Brain microvascular endothelial cell (primary cell): ENCODE measurements at regions not wholly inside any gene's neighbourhood (a gene's known extent, or its start where the extent isn't known, plus 50 kb on each side); places are given as distances from the start of the nearest gene placed in this dataset.

ENCODE experiments used
- DNase-seq: peaks from one replicate; pipeline ENCODE4 v3.0.0-alpha.2; 2020
- H3K27ac ChIP-seq: fragments of 250-450 bp; sonication (Bioruptor Pico); 2 replicates; pipeline ENCODE4 v1.5.1; 2020; ENCODE audit warnings: mild to moderate bottlenecking, moderate library complexity
- H3K27me3 ChIP-seq: fragments of 250-450 bp; sonication (Bioruptor Pico); replicated peaks from 2 replicates; pipeline ENCODE4 v1.5.1; 2020; ENCODE audit warnings: mild to moderate bottlenecking
- H3K36me3 ChIP-seq: fragments of 250-450 bp; sonication (Bioruptor Pico); replicated peaks from 2 replicates; pipeline ENCODE4 v1.5.1; 2020; ENCODE audit warnings: mild to moderate bottlenecking
- H3K4me3 ChIP-seq: 2 replicates; pipeline ENCODE4 v1.5.1; 2011; ENCODE audit warnings: low read depth, mild to moderate bottlenecking, control low read depth, low read length, moderate library complexity
- CTCF ChIP-seq: IDR thresholded peaks from 2 replicates; pipeline ENCODE4 v1.5.1; 2011; ENCODE audit warnings: low read depth, mild to moderate bottlenecking, moderate library complexity, low read length, control low read depth, inconsistent platforms; ENCODE audit errors: missing control alignments
- in situ Hi-C: cut with HindIII; loops from 2 replicates; pipeline ENCODE4 v1.10.0; 2017; ENCODE audit warnings: low sequenced_read_pairs, low pct_ligation_motif_present

DNA sequence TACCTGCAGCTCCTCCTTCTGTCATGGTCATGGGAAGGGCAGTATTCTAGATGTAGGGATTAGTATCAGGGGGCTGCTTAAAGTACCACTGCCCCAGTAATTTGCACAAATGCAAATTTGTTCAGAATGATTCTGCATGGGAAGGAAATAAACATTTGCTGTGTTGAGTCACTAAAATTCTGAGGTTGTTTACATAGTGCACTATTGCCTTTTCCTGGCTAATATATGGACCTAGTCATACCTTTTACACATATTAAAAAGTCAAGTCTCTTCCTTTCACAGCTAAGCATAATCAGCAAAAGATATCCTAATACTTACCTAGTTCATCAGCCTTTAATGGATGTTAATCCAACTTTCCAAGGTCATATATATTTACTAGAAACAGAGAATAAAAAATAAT is 746.4 kb upstream of the NR2F2 start:
- H3K4me3 ChIP-seq: no peak overlapping the region
- TF ChIP-seq CTCF: no peak
- in situ Hi-C loops: no loop called here
- H3K27me3 ChIP-seq: no peaks in the 10 kb centered on the region
- DNase-seq: no peak
- H3K27ac ChIP-seq: no peak overlapping the region
- no peaks in the 10 kb centered on the region for H3K36me3 ChIP-seq

DNA sequence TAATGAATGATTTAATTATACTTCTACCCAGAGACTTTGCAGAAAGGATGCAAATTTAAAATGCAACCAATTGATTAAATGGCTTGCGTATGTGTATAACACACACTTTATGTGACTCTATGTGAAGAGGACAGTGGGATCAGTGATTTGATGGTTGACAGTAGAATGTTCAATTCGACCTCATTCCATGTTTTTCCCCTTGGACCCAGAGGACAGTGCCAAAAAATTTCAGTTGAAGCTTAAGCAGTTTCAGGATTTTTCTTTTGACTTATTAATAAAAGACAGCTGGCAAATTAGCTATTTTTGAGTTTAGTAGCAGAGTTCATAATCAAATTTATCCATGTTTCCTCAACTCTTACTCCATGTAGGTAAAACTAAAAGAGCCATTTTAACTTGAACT is 742.4 kb upstream of the NR2F2 start:
- no peak for TF ChIP-seq CTCF
- H3K27me3 ChIP-seq: no peaks in the 10 kb centered on the region
- no peak for DNase-seq
- in situ Hi-C loops: no loop called here
- H3K36me3 ChIP-seq: no peaks in the 10 kb centered on the region
- H3K27ac ChIP-seq: no peak overlapping the region
- H3K4me3 ChIP-seq: no peak overlapping the region

- no peak overlapping the region for H3K27ac ChIP-seq
- in situ Hi-C loops: no loop called here
- no peak for TF ChIP-seq CTCF
- no peaks in the 10 kb centered on the region for H3K36me3 ChIP-seq
- no peak for DNase-seq
- no peak overlapping the region for H3K4me3 ChIP-seq
- no peaks in the 10 kb centered on the region for H3K27me3 ChIP-seq
Measured at GRCh38 chr15:95590533-95591044, 739.9 kb upstream of the NR2F2 start.

DNA sequence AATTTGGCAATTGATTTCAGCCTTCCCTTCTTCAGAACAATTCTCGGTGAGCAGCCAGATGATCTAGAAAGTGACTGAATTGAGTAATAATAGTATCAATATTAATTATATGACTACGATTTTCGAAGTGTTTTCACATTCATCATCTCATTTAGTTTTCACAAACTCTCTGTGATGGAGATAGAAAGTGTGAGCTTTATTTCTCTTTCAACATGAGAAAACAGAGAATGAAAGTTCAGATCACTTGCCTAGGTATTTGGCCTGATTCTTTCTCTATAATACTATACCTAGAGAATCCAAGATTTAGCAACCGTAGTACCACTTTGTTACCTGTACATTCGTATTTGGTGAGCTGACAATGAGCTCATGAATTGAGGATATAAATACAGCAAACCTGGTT is 739.2 kb upstream of the NR2F2 start:
- in situ Hi-C loops: no loop called here

DNA sequence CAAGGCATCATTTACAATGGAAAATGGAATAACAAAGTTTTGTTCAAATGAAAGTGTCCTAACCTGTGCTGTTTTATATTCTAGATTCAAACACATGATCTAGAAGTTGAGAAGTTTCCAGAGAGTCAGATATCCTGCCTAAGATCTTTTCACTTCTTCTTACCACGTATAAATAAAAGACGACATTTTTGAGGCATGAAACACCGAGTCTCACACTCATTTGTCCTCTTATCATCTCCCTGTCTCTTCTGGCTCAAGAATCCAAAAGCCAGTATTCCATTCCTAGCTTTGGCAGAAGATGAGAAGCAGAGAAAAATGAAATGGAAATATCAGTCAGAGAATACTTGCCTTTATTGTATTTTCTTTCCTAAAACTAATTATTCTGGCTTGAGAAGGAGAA is 738.6 kb upstream of the NR2F2 start:
- in situ Hi-C loops: no loop called here

More for the DNA sequence above, 739.2 kb upstream of the NR2F2 start:
- no peaks in the 10 kb centered on the region for H3K36me3 ChIP-seq
- no peak overlapping the region for H3K27ac ChIP-seq
- DNase-seq: no peak
- TF ChIP-seq CTCF: no peak
- H3K27me3 ChIP-seq: no peaks in the 10 kb centered on the region
- no peak overlapping the region for H3K4me3 ChIP-seq

More for the DNA sequence above, 738.6 kb upstream of the NR2F2 start:
- TF ChIP-seq CTCF: no peak
- no peak overlapping the region for H3K4me3 ChIP-seq
- no peak for DNase-seq
- H3K36me3 ChIP-seq: no peaks in the 10 kb centered on the region
- H3K27ac ChIP-seq: no peak overlapping the region
- H3K27me3 ChIP-seq: no peaks in the 10 kb centered on the region
